Heart left ventricle (tissue), 13 donors: ENCODE measurements at regions not wholly inside any gene's neighbourhood (a gene's known extent, or its start where the extent isn't known, plus 50 kb on each side); places are given as distances from the start of the nearest gene placed in this dataset.

Source experiments
- POLR2A ChIP-seq, 2 donors: fragments of 450-650 bp; IDR thresholded peaks; one replicate each; pipeline ENCODE4 v1.6.1; 2017; ENCODE audit warnings: antibody characterized with exemption in 2 of 2, mild to moderate bottlenecking in 2 of 2, moderate library complexity in 2 of 2
- TF ChIP-seq, protein P1 (sequence below), 12 donors: fragments of 200-600 bp; sonication (generic) in 4 of 12; IDR thresholded peaks; one replicate each; pipeline versions ENCODE4 v1.5.0 to v1.8.0; 2018 to 2022; ENCODE audit warnings: antibody characterized with exemption in 12 of 12, mild to moderate bottlenecking in 5 of 12
- donor health status: ischemic (EF 13 %, LVEDD 7.1; RV severe dilation, severe dysfunction).
- donor health status: DM: no; HTN: yes; CAD: no.
- donor health status: DM: no; HTN: no; CAD: no.
- donor health status: ischemic (EF 25% LVEDD 6.9; RV normal size, moderate dysfunction).
- donor health status: ischemic (EF 25% LVEDD 5.7; RV mildly dilated, moderate dysfunction).
- donor health status: ischemic (EF 35%, LVEDD 5.7; RV mildly dilated, moderate dysfunction).
- donor health status: nonischemic (EF 11% LVEDD 7.7; RV severe dilation, severe dysfunction).
- donor health status: DM: yes; HTN: yes; CAD: no.
- donor health status: PGD.
- donor health status: ischemic (EF 29% LVEDD 5.4; RV normal size, mild dysfunction).
- donor health status: nonischemic (EF 23%, LVEDD 6.1; RV moderate dilation, normal function).

DNA sequence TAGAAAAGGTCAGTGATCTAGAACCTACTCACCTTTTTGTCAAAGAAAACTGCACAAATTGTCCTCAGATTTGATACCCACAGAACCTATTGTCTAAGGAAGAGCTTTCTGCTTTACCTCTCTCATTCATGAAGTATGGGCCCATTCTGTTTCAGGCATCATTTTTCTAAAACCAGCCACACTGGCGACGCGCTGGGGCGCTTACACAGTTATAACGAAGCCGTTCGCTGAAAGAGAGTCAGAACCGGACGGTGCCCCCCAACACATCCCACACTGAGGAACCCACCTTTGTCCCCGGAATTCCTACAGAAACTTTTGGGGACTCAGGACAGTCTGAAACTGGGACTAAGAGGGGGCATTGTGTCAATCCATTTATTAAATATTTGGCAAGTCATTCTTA lies 206.3 kb upstream of the HAAO start:
- TF ChIP-seq POLR2A (IDR thresholded peaks at IDR 0.05): no peak
- TF ChIP-seq, protein P1, sequence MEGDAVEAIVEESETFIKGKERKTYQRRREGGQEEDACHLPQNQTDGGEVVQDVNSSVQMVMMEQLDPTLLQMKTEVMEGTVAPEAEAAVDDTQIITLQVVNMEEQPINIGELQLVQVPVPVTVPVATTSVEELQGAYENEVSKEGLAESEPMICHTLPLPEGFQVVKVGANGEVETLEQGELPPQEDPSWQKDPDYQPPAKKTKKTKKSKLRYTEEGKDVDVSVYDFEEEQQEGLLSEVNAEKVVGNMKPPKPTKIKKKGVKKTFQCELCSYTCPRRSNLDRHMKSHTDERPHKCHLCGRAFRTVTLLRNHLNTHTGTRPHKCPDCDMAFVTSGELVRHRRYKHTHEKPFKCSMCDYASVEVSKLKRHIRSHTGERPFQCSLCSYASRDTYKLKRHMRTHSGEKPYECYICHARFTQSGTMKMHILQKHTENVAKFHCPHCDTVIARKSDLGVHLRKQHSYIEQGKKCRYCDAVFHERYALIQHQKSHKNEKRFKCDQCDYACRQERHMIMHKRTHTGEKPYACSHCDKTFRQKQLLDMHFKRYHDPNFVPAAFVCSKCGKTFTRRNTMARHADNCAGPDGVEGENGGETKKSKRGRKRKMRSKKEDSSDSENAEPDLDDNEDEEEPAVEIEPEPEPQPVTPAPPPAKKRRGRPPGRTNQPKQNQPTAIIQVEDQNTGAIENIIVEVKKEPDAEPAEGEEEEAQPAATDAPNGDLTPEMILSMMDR (IDR thresholded peaks at IDR 0.05): no peak
